Gastroesophageal sphincter (tissue), 3 donors: ENCODE measurements at regions not wholly inside any gene's neighbourhood (a gene's known extent, or its start where the extent isn't known, plus 50 kb on each side); places are given as distances from the start of the nearest gene placed in this dataset.

ENCODE experiments used
- CTCF ChIP-seq, 4 experiments: fragments of 200-600 bp in 2 of 4; fragments of 450-650 bp in 2 of 4; sonication (generic) in 1 of 4; IDR thresholded peaks; one replicate each; pipeline ENCODE4 v1.5.1; 2017 to 2019; ENCODE audit warnings: antibody characterized with exemption in 4 of 4, mild to moderate bottlenecking in 2 of 4, moderate library complexity in 2 of 4
- EP300 ChIP-seq: sonication (generic); formaldehyde crosslinking; IDR thresholded peaks from one replicate; pipeline ENCODE4 v1.6.1; 2017; ENCODE audit warnings: antibody characterized with exemption, mild to moderate bottlenecking
- POLR2A ChIP-seq, 2 donors: fragments of 450-650 bp; IDR thresholded peaks; one replicate each; pipeline ENCODE4 v1.6.1; 2017; ENCODE audit warnings: antibody characterized with exemption in 2 of 2, mild to moderate bottlenecking in 2 of 2, moderate library complexity in 1 of 2
- POLR2AphosphoS5 ChIP-seq: sonication (generic); formaldehyde crosslinking; IDR thresholded peaks from one replicate; pipeline ENCODE4 v1.6.1; 2017; ENCODE audit warnings: antibody characterized with exemption

GRCh38 chr12:127588249-127588648 lies 678.7 kb upstream of the TMEM132C start:
- TF ChIP-seq POLR2A (IDR thresholded peaks at IDR 0.05) (no peak), EP300 (no peak), CTCF (IDR thresholded peaks at IDR 0.05) (no peak), POLR2AphosphoS5 (peak; percentile 26)
